Activated naive CD4-positive, alpha-beta T cell treated with anti-CD3 and anti-CD28 coated beads, Interleukin-2, amount 50 U/mL, for 72 hours (primary cell): ENCODE measurements at regions not wholly inside any gene's neighbourhood (a gene's known extent, or its start where the extent isn't known, plus 50 kb on each side); places are given as distances from the start of the nearest gene placed in this dataset.
"Not testable (repeated sequence)": the region's sequence is repeated elsewhere in the genome, so short reads cannot be mapped to it uniquely, and the experiment has no call there.

Source experiments
- ATAC-seq, 2 donors: fragments of 150-1000 bp; cut with Tn5 transposase; 2 replicates each; pipeline ENCODE4 v1.10.0; 2021; ENCODE audit warnings: mild to moderate bottlenecking in 2 of 2, moderate library complexity in 2 of 2
- DNase-seq, 2 donors: peaks; one replicate each; pipeline ENCODE4 v3.0.0; 2021 to 2022; ENCODE audit warnings: low spot score in 2 of 2
- H3K27ac Mint-ChIP-seq, 2 donors: one replicate each; pipeline ENCODE4 v1.8.0; 2022; ENCODE audit warnings: mild to moderate bottlenecking in 2 of 2, mixed read lengths in 2 of 2
- H3K36me3 Mint-ChIP-seq, 2 donors: one replicate each; pipeline ENCODE4 v1.8.0; 2022; ENCODE audit warnings: mixed read lengths in 2 of 2
- H3K9me3 Mint-ChIP-seq, 2 donors: one replicate each; pipeline ENCODE4 v1.8.0; 2022; ENCODE audit warnings: mixed read lengths in 2 of 2

- ATAC-seq (no peak), DNase-seq (no peak)
- no peak overlapping the region for H3K27ac Mint-ChIP-seq
- no peaks in the 10 kb centered on the region for H3K9me3 Mint-ChIP-seq
- no peaks in the 10 kb centered on the region for H3K36me3 Mint-ChIP-seq
Measured at GRCh38 chr6:125587666-125588632, 161.5 kb upstream of the HEY2 start.

DNA sequence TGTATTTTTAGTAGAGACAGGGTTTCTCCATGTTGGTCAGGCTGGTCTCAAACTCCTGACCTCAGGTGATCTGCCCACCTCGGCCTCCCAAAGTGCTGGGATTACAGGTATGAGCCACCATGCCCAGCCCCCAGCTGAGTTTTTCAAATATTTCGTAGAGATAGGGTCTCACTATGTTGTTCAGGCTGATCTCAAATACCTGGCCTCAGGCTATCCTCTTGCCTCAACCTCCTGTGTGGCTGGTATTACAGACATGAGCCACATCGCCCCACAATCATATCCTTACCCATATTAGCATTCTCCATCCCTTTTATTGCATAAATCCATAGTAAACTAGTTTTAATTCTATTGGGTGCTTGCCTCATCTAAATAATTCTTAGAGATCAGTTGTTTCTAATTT lies 157.6 kb upstream of the HEY2 start:
- H3K27ac Mint-ChIP-seq, H3K9me3 Mint-ChIP-seq, ATAC-seq, H3K36me3 Mint-ChIP-seq, DNase-seq: not testable (repeated sequence)

DNA sequence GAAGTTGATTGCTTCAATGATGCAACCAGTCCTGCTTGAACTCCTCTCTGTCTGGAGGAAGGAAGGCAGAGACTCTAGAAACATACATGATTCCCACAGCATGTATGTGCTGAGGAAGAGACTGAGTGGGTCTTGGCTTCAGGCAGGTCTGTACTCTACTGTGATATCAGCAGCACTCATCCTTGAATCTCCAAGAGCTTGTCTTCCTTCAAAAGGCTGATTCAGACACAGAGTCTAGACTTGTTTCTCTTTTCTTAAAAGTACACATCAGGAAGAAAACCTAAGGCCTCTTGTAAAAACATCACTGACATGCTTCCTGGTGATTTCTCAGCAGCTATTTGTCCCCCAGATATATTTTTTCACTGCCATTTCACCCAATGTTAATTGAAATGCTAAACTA lies 155.7 kb upstream of the HEY2 start:
- no peak for ATAC-seq

DNA sequence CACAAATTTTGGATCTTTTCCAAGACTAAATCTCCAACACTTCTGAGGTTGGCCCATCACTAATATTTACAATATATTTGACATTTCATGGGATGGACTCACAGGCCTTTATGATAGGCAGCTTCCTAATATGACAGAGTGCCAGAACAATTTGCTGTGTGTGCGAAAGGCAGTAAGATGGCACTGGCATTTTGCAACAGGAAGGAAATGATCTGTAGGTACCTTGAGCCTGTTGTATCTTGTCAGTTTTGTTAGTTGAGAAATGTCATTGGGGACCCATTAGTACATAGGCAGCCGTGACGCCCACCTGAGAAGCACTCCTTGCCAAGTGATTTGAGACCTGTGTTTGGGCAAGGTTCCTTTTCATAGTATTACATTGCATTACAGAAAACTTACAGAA lies 153.4 kb upstream of the HEY2 start:
- ATAC-seq: no peak
- no peak overlapping the region for H3K27ac Mint-ChIP-seq
- DNase-seq: no peak
- H3K9me3 Mint-ChIP-seq: no peaks in the 10 kb centered on the region
- H3K36me3 Mint-ChIP-seq: no peaks in the 10 kb centered on the region

More for the DNA sequence above, 155.7 kb upstream of the HEY2 start:
- Mint-ChIP-seq H3K9me3 (no peaks in the 10 kb centered on the region), H3K27ac (no peak overlapping the region), H3K36me3 (no peaks in the 10 kb centered on the region)
- no peak for DNase-seq

GRCh38 chr6:125597411-125598253 lies 151.8 kb upstream of the HEY2 start:
- DNase-seq (no peak), ATAC-seq (no peak)
- H3K27ac Mint-ChIP-seq: no peak overlapping the region
- no peaks in the 10 kb centered on the region for H3K36me3 Mint-ChIP-seq
- no peaks in the 10 kb centered on the region for H3K9me3 Mint-ChIP-seq

DNA sequence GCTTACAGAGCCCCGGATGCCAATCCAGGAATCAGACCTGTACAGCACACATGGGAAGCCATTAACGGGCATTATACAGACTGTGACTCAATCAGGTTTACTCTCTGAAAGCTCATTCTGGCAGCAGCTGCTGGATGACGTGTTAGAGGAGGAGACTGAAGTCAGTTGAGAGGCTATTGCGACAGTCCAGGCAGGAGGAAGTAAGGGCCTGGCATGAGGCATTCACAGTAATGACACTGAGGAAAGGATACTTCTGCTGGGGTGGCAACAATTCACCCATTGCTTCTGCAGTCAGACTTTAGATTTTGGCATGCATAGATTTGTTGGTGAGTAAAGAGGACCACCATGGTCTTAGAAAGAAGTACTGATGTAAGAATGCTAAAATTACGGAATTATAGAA lies 151.0 kb upstream of the HEY2 start:
- ATAC-seq (no peak), DNase-seq (no peak)
- H3K36me3 Mint-ChIP-seq: no peaks in the 10 kb centered on the region
- H3K27ac Mint-ChIP-seq: no peak overlapping the region
- no peaks in the 10 kb centered on the region for H3K9me3 Mint-ChIP-seq

DNA sequence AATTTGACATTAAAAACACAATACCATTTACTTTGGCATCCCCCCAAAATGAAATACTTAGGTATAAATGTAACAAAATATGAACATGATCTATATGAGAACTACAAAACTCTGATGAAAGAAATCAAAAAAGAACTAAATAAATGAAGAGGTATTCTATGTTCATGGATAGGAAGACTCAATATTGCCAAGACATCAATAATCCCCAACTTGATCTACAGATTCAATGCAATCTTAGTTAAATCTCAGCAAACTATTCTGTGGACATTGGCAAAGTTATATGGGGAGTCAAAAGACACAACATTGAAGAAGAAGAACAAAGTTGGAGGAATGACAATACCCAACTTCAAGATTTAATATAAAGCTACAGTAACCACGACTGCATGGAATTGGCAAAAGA lies 145.2 kb upstream of the HEY2 start:
- no peak for ATAC-seq
- no peaks in the 10 kb centered on the region for H3K36me3 Mint-ChIP-seq

GRCh38 chr6:125611573-125612344 lies 137.7 kb upstream of the HEY2 start:
- Mint-ChIP-seq H3K36me3 (no peaks in the 10 kb centered on the region), H3K27ac (no peak overlapping the region), H3K9me3 (no peaks in the 10 kb centered on the region)
- ATAC-seq: no peak
- no peak for DNase-seq

More for the DNA sequence above, 145.2 kb upstream of the HEY2 start:
- Mint-ChIP-seq H3K9me3 (no peaks in the 10 kb centered on the region), H3K27ac (no peak overlapping the region)
- DNase-seq: no peak

GRCh38 chr6:125612345-125612846 lies 137.0 kb upstream of the HEY2 start:
- Mint-ChIP-seq H3K27ac (no peak overlapping the region), H3K36me3 (no peaks in the 10 kb centered on the region), H3K9me3 (no peaks in the 10 kb centered on the region)
- DNase-seq (no peak), ATAC-seq (no peak)

DNA sequence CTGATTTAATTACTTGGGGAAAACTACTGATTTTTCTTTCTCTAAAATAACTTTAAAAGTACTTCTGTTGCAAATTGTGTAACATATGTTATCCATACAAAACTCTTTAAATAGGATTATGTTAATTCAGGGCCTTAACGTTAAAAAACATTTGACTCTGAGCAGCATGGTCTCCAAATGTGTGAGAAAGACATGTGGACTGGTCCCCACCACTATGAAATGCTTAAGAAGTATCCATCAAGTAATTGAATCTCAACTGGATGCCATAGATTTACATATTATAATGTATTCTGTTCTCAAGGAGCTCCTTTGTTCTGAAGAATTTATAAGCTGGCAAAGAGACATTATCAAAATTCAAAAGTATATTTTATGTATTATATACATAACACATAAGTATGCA lies 130.8 kb upstream of the HEY2 start:
- ATAC-seq: no peak
- Mint-ChIP-seq H3K36me3 (no peaks in the 10 kb centered on the region), H3K9me3 (no peaks in the 10 kb centered on the region)

DNA sequence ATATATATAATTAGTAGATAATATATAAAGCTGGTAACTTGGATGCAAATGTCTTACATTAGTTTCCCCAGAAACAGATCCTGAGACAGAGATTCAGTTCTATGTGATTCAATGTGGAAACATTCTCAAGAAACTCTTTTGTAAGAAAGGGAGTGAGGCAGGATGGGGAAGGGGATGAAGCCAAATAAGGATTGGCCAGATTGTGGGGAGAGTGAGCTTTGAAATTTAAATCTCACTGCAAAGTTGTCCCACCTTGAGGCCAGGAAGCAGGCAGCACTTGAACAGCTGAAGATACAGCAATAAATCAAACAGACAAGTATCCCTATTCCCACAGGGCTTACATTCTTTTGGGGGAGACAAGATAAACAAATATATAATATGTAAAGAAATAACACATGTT lies 126.3 kb upstream of the HEY2 start:
- DNase-seq (no peak), ATAC-seq (no peak)
- no peaks in the 10 kb centered on the region for H3K36me3 Mint-ChIP-seq
- no peak overlapping the region for H3K27ac Mint-ChIP-seq
- no peaks in the 10 kb centered on the region for H3K9me3 Mint-ChIP-seq

More for the DNA sequence above, 130.8 kb upstream of the HEY2 start:
- DNase-seq: no peak
- no peak overlapping the region for H3K27ac Mint-ChIP-seq

DNA sequence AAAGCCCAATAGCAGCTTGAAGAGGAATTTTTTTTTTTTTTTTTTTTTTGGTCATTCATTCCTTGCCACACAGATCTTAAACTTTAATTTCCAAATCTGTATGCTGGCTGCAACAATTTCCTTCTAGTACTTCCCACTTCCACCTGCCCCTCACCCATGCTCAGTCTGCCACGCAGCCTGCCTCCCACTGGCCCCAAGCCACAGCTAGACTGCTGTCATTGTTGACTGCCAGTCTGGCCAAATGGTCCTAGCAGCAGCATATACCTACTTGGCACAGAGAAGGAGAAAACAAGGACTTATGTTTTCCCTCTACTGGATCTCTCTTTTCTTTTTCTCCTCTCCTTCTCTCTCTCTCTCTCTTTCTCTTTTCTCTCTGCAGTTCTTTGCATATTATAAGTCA lies 118.3 kb upstream of the HEY2 start:
- ATAC-seq (no peak), DNase-seq (no peak)
- Mint-ChIP-seq H3K9me3 (no peaks in the 10 kb centered on the region), H3K36me3 (no peaks in the 10 kb centered on the region), H3K27ac (no peak overlapping the region)

DNA sequence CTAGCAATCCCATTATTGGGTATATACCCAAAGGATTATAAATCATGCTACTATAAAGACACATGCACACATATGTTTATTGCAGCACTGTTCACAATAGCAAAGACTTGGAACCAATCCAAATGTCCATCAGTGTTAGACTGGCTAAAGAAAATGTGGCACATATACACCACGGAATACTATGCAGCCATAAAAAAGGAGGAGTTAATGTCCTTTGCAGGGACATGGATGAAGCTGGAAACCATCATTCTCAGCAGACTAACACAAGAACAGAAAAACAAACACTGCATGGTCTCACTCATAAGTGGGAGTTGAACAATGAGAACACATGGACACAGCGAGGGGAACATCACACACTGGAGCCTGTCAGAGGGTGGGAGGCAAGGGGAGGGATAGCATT lies 113.4 kb upstream of the HEY2 start:
- H3K27ac Mint-ChIP-seq, ATAC-seq, H3K9me3 Mint-ChIP-seq, DNase-seq, H3K36me3 Mint-ChIP-seq: not testable (repeated sequence)

DNA sequence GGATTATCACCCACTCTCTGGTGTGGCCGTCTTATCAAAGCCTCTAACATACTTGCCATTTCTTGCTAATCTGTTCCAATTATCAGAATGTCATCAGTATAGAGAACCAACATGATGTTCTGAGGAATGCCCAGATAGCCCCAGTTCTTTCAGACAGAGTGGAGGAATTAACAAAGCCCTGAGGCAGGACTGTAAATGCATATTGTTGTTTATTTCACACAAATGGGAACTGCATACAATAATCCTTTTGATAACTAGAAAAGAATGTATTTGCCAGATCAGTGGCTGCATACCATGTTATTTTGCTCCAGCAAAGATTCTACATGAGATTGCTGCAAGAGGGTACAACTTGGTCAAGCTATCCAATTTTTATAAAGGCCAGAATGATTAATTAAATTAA lies 112.8 kb upstream of the HEY2 start:
- H3K27ac Mint-ChIP-seq: no peak overlapping the region
- no peaks in the 10 kb centered on the region for H3K36me3 Mint-ChIP-seq
- no peak for ATAC-seq
- no peaks in the 10 kb centered on the region for H3K9me3 Mint-ChIP-seq
- DNase-seq: no peak

DNA sequence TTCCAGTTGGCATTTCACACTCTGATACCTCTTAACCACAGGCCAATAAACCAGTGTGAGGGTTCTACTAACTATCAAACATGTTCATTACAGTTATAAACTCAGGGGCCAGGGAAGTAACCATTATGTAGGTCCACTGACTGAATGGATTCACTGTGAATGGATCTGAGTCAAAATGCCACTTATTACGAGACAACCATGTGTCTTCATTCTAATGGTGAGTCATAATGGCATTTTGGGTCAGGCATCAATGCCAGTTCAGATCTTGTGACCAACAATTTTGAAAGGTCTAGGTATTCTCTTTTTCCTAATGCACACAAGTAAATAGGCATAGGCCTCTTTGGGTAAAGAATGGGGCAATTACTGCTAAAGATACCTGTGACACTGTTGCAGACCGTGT lies 112.2 kb upstream of the HEY2 start:
- DNase-seq (no peak), ATAC-seq (no peak)
- Mint-ChIP-seq H3K27ac (no peak overlapping the region), H3K36me3 (no peaks in the 10 kb centered on the region), H3K9me3 (no peaks in the 10 kb centered on the region)

- Mint-ChIP-seq H3K9me3 (no peaks in the 10 kb centered on the region), H3K27ac (no peak overlapping the region)
- no peak for ATAC-seq
Measured at GRCh38 chr6:125639466-125640020, 109.9 kb upstream of the HEY2 start.

More at GRCh38 chr6:125639466-125640020, 109.9 kb upstream of the HEY2 start:
- no peaks in the 10 kb centered on the region for H3K36me3 Mint-ChIP-seq
- no peak for DNase-seq
